ENCODE measurements at regions not wholly inside any gene's neighbourhood (a gene's known extent, or its start where the extent isn't known, plus 50 kb on each side); places are given as distances from the start of the nearest gene placed in this dataset.
"Not testable (repeated sequence)": the region's sequence is repeated elsewhere in the genome, so short reads cannot be mapped to it uniquely, and the experiment has no call there.

DNA sequence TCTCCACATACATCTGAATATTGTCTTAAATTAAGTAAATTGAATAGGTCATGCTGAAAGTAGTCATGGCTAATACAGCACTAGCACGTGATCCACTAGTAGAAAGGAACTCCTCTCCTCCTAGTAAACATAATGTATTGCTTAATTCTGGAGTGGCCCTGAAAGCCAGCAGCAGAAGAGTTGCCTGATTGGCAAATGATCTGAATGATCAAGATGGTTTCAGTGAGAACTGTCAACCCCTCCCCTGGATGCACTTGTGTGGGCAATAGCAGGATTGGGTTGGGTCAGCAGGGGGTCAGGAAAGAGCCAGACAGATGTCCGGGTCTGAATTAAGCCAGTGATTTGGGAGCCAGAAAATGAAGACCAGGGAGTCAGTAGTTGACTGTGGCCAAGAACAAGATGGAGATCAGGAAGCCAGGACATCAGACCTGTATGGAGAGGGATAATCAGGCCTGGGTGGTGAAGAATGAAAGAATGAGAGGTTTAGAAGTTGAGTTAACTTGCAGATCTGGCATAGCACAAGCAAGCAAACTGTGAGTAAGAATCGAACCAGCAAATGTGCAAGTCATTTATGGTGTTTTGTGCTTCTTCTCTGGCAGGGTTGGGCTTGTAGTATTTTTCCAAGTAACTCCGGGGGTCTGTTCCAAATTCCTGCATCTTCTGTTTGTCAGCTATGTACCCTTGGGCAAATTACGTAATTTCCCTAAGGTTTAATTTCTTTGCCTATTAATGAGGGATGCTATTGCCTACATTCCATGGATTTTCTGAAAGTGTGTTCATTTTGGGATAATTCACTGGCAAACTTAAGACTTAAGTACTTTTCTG, 304.9 kb downstream of the CD109 start:
- no peak overlapping the region for H3K27ac ChIP-seq
- H3K36me3 ChIP-seq, result no peaks in the 10 kb centered on the region
- H3K4me3 ChIP-seq, result no peak overlapping the region
- no peaks in the 10 kb centered on the region for H3K9me3 ChIP-seq
- no peak for DNase-seq (ENCODE audit: low spot score)
- no peaks in the 10 kb centered on the region for H3K4me1 ChIP-seq
- TF ChIP-seq, protein P1, sequence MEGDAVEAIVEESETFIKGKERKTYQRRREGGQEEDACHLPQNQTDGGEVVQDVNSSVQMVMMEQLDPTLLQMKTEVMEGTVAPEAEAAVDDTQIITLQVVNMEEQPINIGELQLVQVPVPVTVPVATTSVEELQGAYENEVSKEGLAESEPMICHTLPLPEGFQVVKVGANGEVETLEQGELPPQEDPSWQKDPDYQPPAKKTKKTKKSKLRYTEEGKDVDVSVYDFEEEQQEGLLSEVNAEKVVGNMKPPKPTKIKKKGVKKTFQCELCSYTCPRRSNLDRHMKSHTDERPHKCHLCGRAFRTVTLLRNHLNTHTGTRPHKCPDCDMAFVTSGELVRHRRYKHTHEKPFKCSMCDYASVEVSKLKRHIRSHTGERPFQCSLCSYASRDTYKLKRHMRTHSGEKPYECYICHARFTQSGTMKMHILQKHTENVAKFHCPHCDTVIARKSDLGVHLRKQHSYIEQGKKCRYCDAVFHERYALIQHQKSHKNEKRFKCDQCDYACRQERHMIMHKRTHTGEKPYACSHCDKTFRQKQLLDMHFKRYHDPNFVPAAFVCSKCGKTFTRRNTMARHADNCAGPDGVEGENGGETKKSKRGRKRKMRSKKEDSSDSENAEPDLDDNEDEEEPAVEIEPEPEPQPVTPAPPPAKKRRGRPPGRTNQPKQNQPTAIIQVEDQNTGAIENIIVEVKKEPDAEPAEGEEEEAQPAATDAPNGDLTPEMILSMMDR (IDR thresholded peaks at IDR 0.05), result no peak
- no peaks in the 10 kb centered on the region for H3K27me3 ChIP-seq

DNA sequence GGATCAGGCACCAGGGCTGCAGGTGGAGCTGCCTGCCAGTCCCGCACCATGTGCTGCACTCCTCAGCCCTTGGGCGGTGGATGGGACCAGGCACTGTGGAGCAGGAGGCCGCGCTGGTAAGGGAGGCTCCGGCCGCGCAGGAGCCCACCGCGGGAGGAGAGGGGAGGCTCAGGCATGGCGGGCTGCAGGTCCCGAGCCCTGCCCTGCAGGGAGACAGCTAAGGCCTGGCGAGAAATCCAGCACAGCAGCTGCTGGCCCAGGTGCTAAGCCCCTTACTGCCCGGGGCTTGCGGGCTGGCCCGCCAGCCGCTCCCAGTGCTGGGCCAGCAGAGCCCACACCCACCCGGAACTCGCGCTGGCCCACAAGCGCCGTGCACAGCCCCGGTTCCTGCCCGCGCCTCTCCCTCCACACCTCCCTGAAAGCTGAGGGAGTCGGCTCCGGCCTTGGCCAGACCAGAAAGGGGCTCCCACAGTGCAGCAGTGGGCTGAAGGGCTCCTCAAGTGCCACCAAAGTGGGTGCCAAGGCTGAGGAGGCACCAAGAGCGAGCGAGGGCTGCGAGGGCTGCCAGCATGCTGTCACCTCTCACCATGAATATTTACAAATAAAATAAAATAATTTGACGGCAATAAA, 294.7 kb downstream of the CD109 start:
- H3K4me1 ChIP-seq; DNase-seq (ENCODE audit: low spot score); H3K27ac ChIP-seq; H3K9me3 ChIP-seq; H3K4me3 ChIP-seq; H3K27me3 ChIP-seq; H3K36me3 ChIP-seq: not testable (repeated sequence)

DNA sequence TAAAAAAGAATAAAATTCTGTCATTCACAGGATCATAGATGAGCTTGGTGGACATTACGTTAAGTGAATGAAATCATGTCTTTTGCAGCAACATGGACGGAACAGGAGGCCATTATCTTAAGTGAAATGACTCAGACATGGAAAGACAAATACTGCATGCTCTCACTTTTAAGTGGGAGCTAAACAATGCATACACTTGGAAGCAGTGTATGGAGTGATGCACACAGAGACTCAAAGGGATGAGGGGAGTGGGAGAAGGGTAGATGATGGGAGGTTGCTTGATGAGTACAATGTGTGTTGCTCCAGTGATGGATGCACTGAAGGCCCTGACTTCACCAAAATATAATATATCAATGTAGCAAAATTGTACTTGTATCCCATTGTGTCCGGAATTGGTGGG, 293.4 kb downstream of the CD109 start:
- no peaks in the 10 kb centered on the region for H3K9me3 ChIP-seq
- TF ChIP-seq, protein P1 (IDR thresholded peaks at IDR 0.05), result no peak

DNA sequence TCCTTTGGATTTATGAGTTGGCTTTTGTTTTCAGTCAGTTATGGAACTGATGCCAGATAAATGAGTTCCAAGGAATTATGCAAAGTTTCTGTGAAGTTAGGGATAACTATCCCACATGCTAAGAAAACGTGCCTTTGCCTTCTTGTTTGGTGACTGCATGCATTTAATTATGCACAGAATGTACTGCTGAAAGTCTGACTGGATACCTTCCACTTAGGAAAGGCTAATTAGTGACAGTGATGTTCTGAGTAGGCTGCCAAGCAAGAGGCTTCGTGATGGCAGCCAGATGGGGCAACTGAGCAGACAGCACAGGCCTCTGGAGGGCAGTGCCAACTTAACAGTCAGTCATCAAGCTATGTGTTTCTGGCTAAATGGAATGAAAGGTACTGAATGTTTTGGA, 289.9 kb downstream of the CD109 start:
- Histone ChIP-seq H3K27me3 (no peaks in the 10 kb centered on the region), H3K9me3 (no peaks in the 10 kb centered on the region), H3K4me1 (no peaks in the 10 kb centered on the region), H3K36me3 (no peaks in the 10 kb centered on the region), H3K4me3 (no peak overlapping the region), H3K27ac (no peak overlapping the region)
- TF ChIP-seq, protein P1 (IDR thresholded peaks at IDR 0.05), result peak in 1 of 2 donors; percentile 32
- DNase-seq (ENCODE audit: low spot score), result no peak

More for the DNA sequence above, 293.4 kb downstream of the CD109 start:
- Histone ChIP-seq H3K36me3 (no peaks in the 10 kb centered on the region), H3K4me1 (no peaks in the 10 kb centered on the region), H3K27me3 (no peaks in the 10 kb centered on the region), H3K27ac (no peak overlapping the region), H3K4me3 (no peak overlapping the region)
- no peak for DNase-seq (ENCODE audit: low spot score)

DNA sequence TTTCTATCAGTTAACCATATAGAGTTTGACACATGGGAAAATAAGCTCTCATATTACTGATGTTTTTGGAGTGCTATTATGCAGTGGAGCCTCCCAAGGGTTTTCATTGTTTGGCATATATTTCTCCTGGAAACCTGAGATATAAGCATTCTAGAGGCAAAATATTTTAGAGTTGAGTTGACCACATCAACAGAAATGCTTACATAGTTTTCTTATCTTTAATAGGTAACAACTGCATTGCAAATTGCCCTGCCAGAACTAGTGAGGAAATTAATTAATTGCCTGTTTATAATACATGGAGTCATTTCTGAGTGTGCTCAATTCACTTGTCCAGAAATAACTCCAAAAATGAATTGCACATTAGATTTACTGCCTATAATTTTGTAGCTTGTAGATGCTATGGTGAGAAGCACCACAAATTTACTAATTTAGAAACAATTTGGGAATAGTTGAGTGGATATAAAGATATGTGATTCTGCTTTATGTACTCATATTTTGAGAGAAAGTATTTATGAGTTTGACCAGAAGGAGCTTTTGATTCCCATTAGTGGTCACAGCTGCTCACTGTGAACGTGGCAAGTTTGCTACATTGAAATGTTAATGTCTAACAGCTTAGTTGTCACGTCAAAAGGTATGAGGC, 288.7 kb downstream of the CD109 start:
- no peaks in the 10 kb centered on the region for H3K9me3 ChIP-seq
- H3K4me3 ChIP-seq, result no peak overlapping the region
- TF ChIP-seq, protein P1 (IDR thresholded peaks at IDR 0.05), result no peak
- no peak for DNase-seq (ENCODE audit: low spot score)
- H3K4me1 ChIP-seq, result no peaks in the 10 kb centered on the region
- no peaks in the 10 kb centered on the region for H3K27me3 ChIP-seq
- no peak overlapping the region for H3K27ac ChIP-seq
- no peaks in the 10 kb centered on the region for H3K36me3 ChIP-seq

DNA sequence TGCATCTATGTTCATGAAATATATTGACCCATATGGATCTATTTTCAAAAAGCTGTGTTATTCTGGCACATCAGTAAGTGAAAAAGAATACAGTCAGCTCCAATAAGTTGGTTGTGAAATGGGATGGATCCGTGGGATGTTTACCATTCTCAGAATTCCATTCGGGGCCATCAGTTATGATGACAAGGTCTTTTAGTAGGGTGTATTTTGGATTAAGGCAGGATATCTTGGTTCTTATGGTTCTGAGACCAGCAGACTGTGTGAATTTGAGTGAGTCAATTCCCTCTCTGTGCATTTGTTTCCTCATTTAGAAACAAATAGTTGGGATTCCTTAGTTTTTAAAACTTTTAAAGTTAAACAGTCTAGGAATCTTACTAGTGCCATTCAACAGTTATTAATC, 287.4 kb downstream of the CD109 start:
- Histone ChIP-seq H3K4me1 (no peaks in the 10 kb centered on the region), H3K27ac (no peak overlapping the region), H3K36me3 (no peaks in the 10 kb centered on the region), H3K9me3 (no peaks in the 10 kb centered on the region), H3K27me3 (no peaks in the 10 kb centered on the region), H3K4me3 (no peak overlapping the region)
- TF ChIP-seq, protein P1 (IDR thresholded peaks at IDR 0.05), result no peak
- DNase-seq (ENCODE audit: low spot score), result no peak
